HCT116 (cell line): ENCODE measurements at regions not wholly inside any gene's neighbourhood (a gene's known extent, or its start where the extent isn't known, plus 50 kb on each side); places are given as distances from the start of the nearest gene placed in this dataset.

ENCODE experiments used
- ATAC-seq: fragments of 200-7000 bp; cut with Tn5 transposase; 2 replicates; pipeline ENCODE4 v1.9.1; 2020; ENCODE audit warnings: mild to moderate bottlenecking, moderate library complexity
- BruUV-seq: library from RNA; stranded (reverse); fragments of 400-500 nt; replicated peaks from 2 replicates; lab custom pipeline; 2021; lab: Mats Ljungman, UMichigan
- CTCF ChIA-PET: fragments of 300-600 bp; sonication (Branson Sonifier 250); formaldehyde crosslinking; loops from one replicate; lab custom pipeline; 2021; ENCODE audit warnings: antibody characterized with exemption; lab: Charles Lee
- POLR2A ChIA-PET: fragments of 300-600, 350-600 bp; sonication (Branson Sonifier 250); formaldehyde crosslinking; loops from one replicate; lab custom pipeline; 2021; ENCODE audit warnings: antibody characterized with exemption; lab: Charles Lee
- RAD21 ChIA-PET, 2 experiments: fragments of 300-600 bp; sonication (Branson Sonifier 250); formaldehyde crosslinking; loops; one replicate each; lab custom pipeline; 2023; ENCODE audit warnings: low total read pairs in 2 of 2; ENCODE audit not compliant: uncharacterized antibody in 2 of 2, unreplicated experiment in 2 of 2, low non-redundant PET in 1 of 2; lab: Charles Lee
- DNase-seq: peaks from one replicate; pipeline ENCODE4 v3.0.0-alpha.2; 2010; ENCODE audit warnings: low read depth, low spot score
- H2AFZ ChIP-seq: fragments of 200-600 bp; shearing (Covaris generic), sonication (generic); 2 replicates; pipeline ENCODE4 v1.6.1; 2017; ENCODE audit warnings: low read depth, mixed run types, mixed read lengths, antibody characterized with exemption, low read length; ENCODE audit not compliant: poor library complexity, severe bottlenecking
- H3K27ac ChIP-seq: 2 replicates; pipeline ENCODE4 v1.5.1; 2012; ENCODE audit warnings: low read depth, low read length
- H3K27me3 ChIP-seq: fragments of 200-600 bp; sonication (generic); 2 replicates; pipeline ENCODE4 v1.6.1; 2016; ENCODE audit warnings: mixed run types, low read length, mixed read lengths; ENCODE audit not compliant: insufficient read depth
- H3K36me3 ChIP-seq, 2 experiments: fragments of 200-500 bp in 1 of 2; fragments of 200-600 bp in 1 of 2; sonication (Bioruptor generic) in 1 of 2; sonication (generic) in 1 of 2; 2 replicates each; pipeline versions ENCODE4 v1.5.1 to v1.6.1; 2014 to 2016; ENCODE audit warnings: low read length in 2 of 2, inconsistent platforms in 1 of 2, mixed read lengths in 1 of 2, mixed run types in 1 of 2; ENCODE audit not compliant: insufficient read depth in 2 of 2, control insufficient read depth in 1 of 2
- H3K4me1 ChIP-seq, 2 experiments: fragments of 200-600 bp in 1 of 2; sonication (generic) in 1 of 2; 2 replicates each; pipeline versions ENCODE4 v1.5.1 to v1.6.1; 2012 to 2017; ENCODE audit warnings: low read length in 2 of 2, inconsistent platforms in 1 of 2, mild to moderate bottlenecking in 1 of 2, mixed read lengths in 1 of 2, mixed run types in 1 of 2, moderate library complexity in 1 of 2; ENCODE audit not compliant: insufficient read depth in 2 of 2, control insufficient read depth in 1 of 2
- H3K4me2 ChIP-seq: fragments of 200-600 bp; sonication (generic); 2 replicates; pipeline ENCODE4 v1.6.1; 2017; ENCODE audit warnings: mixed run types, low read length, mixed read lengths
- H3K4me3 ChIP-seq, 2 experiments: fragments of 200-600 bp in 1 of 2; sonication (generic) in 1 of 2; replicated peaks in 1 of 2; 2 replicates each; pipeline ENCODE4 v1.5.1; 2011 to 2016; ENCODE audit warnings: low read length in 2 of 2, control low read depth in 1 of 2, low read depth in 1 of 2, mild to moderate bottlenecking in 1 of 2, mixed read lengths in 1 of 2, mixed run types in 1 of 2
- H3K79me2 ChIP-seq: fragments of 200-600 bp; sonication (generic); 2 replicates; pipeline ENCODE4 v1.6.1; 2017; ENCODE audit warnings: mild to moderate bottlenecking, mixed run types, low read length, moderate library complexity, mixed read lengths; ENCODE audit not compliant: insufficient read depth
- H3K9ac ChIP-seq: fragments of 200-600 bp; sonication (generic); 2 replicates; pipeline ENCODE4 v1.6.1; 2016; ENCODE audit warnings: low read length, mixed read lengths
- H3K9me2 ChIP-seq: fragments of 200-600 bp; sonication (generic), shearing (Covaris generic); 2 replicates; pipeline ENCODE4 v1.6.1; 2017; ENCODE audit warnings: mixed run types, mild to moderate bottlenecking, moderate library complexity; ENCODE audit not compliant: insufficient read depth
- H3K9me3 ChIP-seq, 2 experiments: fragments of 200-500 bp in 1 of 2; fragments of 200-600 bp in 1 of 2; sonication (Bioruptor generic) in 1 of 2; sonication (generic) in 1 of 2; 2 replicates each; pipeline ENCODE4 v1.6.1; 2014 to 2017; ENCODE audit warnings: low read length in 2 of 2, mixed read lengths in 2 of 2, inconsistent platforms in 1 of 2, low read depth in 1 of 2, mild to moderate bottlenecking in 1 of 2, mixed run types in 1 of 2, moderate library complexity in 1 of 2; ENCODE audit not compliant: control insufficient read depth in 1 of 2, insufficient read depth in 1 of 2
- H4K20me1 ChIP-seq: fragments of 200-600 bp; sonication (generic), shearing (Covaris generic); 2 replicates; pipeline ENCODE4 v1.6.1; 2017; ENCODE audit warnings: mixed run types, mild to moderate bottlenecking, moderate library complexity; ENCODE audit not compliant: insufficient read depth
- CBX3 ChIP-seq: IDR thresholded peaks from 2 replicates; pipeline ENCODE4 v1.6.1; 2012; ENCODE audit warnings: low read depth
- CEBPB ChIP-seq: IDR thresholded peaks from 2 replicates; pipeline ENCODE4 v1.6.1; 2012; ENCODE audit warnings: low read depth
- ELF1 ChIP-seq: IDR thresholded peaks from 2 replicates; pipeline ENCODE4 v1.6.1; 2012; ENCODE audit warnings: low read depth, borderline replicate concordance
- EZH2 ChIP-seq: fragments of 200-600 bp; sonication (generic); IDR thresholded peaks from 2 replicates; pipeline ENCODE4 v1.6.1; 2017; ENCODE audit warnings: antibody characterized with exemption, mixed run types
- EZH2phosphoT487 ChIP-seq: fragments of 200-600 bp; IDR thresholded peaks from 2 replicates; pipeline ENCODE4 v1.6.1; 2018; ENCODE audit warnings: antibody characterized with exemption, borderline replicate concordance
- FOSL1 ChIP-seq: IDR thresholded peaks from 2 replicates; pipeline ENCODE4 v1.6.1; 2012; ENCODE audit warnings: low read depth
- JUND ChIP-seq: IDR thresholded peaks from 2 replicates; pipeline ENCODE4 v1.6.1; 2012
- POLR2A ChIP-seq: IDR thresholded peaks from 2 replicates; pipeline ENCODE4 v1.7.0; 2011; ENCODE audit warnings: borderline replicate concordance; ENCODE audit not compliant: insufficient read depth, insufficient read length; ENCODE audit errors: extremely low read depth
- POLR2AphosphoS5 ChIP-seq: IDR thresholded peaks from 2 replicates; pipeline ENCODE4 v1.6.1; 2011; ENCODE audit warnings: mild to moderate bottlenecking, low read depth, low read length, moderate library complexity
- RAD21 ChIP-seq: IDR thresholded peaks from 2 replicates; pipeline ENCODE4 v1.6.1; 2012; ENCODE audit warnings: low read depth, mild to moderate bottlenecking
- SIN3A ChIP-seq: IDR thresholded peaks from 2 replicates; pipeline ENCODE4 v1.6.1; 2012; ENCODE audit warnings: low read depth
- SP1 ChIP-seq: IDR thresholded peaks from 2 replicates; pipeline ENCODE4 v1.6.1; 2012; ENCODE audit warnings: low read depth
- SRF ChIP-seq: IDR thresholded peaks from 2 replicates; pipeline ENCODE4 v1.6.1; 2012; ENCODE audit warnings: low read depth
- TCF7L2 ChIP-seq: IDR thresholded peaks from 2 replicates; pipeline ENCODE4 v1.7.0; 2011; ENCODE audit warnings: borderline replicate concordance, inconsistent platforms; ENCODE audit not compliant: insufficient read depth, insufficient read length; ENCODE audit errors: extremely low read depth
- YY1 ChIP-seq: IDR thresholded peaks from 2 replicates; pipeline ENCODE4 v1.6.1; 2011; ENCODE audit warnings: low read length, low read depth, moderate library complexity, mild to moderate bottlenecking; ENCODE audit not compliant: insufficient replicate concordance; ENCODE audit errors: extremely low read depth
- ZFX ChIP-seq: fragments of 450-650 bp; IDR thresholded peaks from 2 replicates; pipeline ENCODE4 v1.6.1; 2017
- ZNF274 ChIP-seq: fragments of 200-500 bp; sonication (Bioruptor generic); IDR thresholded peaks from 2 replicates; pipeline ENCODE4 v1.6.1; 2014; ENCODE audit warnings: mild to moderate bottlenecking, low read depth, low read length, inconsistent platforms
- intact Hi-C: fragments of 100-400 bp; cut with micrococcal nuclease; formaldehyde crosslinking; loops from 2 replicates; pipeline ENCODE4 v1.10.0; 2022
- TF ChIP-seq, protein P1 (sequence below), 3 experiments: fragments of 200-600 bp in 1 of 3; sonication (generic) in 1 of 3; IDR thresholded peaks in 2 of 3; conservative IDR thresholded peaks in 1 of 3; 2 replicates each; pipeline ENCODE4 v1.5.1; 2012 to 2017; ENCODE audit warnings: low read depth in 2 of 3, low read length in 2 of 3, antibody characterized with exemption in 1 of 3, borderline replicate concordance in 1 of 3, control low read depth in 1 of 3, mild to moderate bottlenecking in 1 of 3, mixed read lengths in 1 of 3, mixed run types in 1 of 3, moderate library complexity in 1 of 3; ENCODE audit not compliant: insufficient read depth in 1 of 3
- TF ChIP-seq, protein P2 (sequence below): IDR thresholded peaks from 2 replicates; pipeline ENCODE4 v1.6.1; 2012; ENCODE audit warnings: low read depth

- BruUV-seq = no TSS peak
- TF ChIP-seq JUND (no peak), POLR2A (no peak), SIN3A (no peak), EZH2 (no peak), TCF7L2 (no peak), SP1 (no peak), YY1 (no peak), EZH2phosphoT487 (no peak), ZFX (no peak), ELF1 (no peak), FOSL1 (no peak)
- no peak for DNase-seq
- Histone ChIP-seq H3K4me2 (no peak overlapping the region), H3K9me3 (no peaks in the 10 kb centered on the region), H3K9ac (no peak overlapping the region), H3K4me3 (no peak overlapping the region), H3K27ac (no peak overlapping the region), H3K27me3 (peaks cover 14% of the 10 kb centered on the region; the same call in 1 of the 2 replicates), H3K4me1 (no peaks in the 10 kb centered on the region), H4K20me1 (no peaks in the 10 kb centered on the region), H3K9me2 (no peaks in the 10 kb centered on the region), H3K79me2 (no peaks in the 10 kb centered on the region), H2AFZ (no peak overlapping the region), H3K36me3 (no peaks in the 10 kb centered on the region)
- CTCF ChIA-PET = no interaction called here
- intact Hi-C loops = no loop called here
- RAD21 ChIA-PET = no interaction called here
- POLR2A ChIA-PET = no interaction called here
- ATAC-seq = no peak
These were observed 396.5 kb downstream of the ADRA2A start for GRCh38 chr10:111473361-111473760.

DNA sequence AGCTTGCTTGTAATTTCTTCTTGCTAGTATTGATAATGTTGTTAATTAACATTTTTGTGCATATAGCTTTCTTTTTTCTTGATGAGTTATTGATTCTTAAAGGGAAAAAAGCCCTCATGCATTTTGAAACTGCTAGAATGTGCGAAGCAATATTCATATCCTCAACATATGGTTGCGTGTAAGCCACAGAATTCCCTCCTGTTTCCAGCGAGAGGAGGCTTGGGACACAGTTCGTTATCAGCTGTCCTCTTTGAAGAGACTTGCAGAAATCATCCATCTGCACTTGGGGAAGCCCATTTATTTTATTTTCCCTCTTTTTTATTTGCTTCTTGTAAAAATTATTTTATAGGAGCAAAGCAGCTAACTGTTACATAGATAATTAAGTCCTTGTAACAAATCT, 398.0 kb downstream of the ADRA2A start:
- no TSS peak for BruUV-seq
- intact Hi-C loops = no loop called here
- ChIA-PET RAD21 (no interaction called here), CTCF (no interaction called here), POLR2A (no interaction called here)
- no peaks in the 10 kb centered on the region for H3K4me1 ChIP-seq
- H3K79me2 ChIP-seq = no peaks in the 10 kb centered on the region
- H3K4me2 ChIP-seq = no peak overlapping the region
- H3K4me3 ChIP-seq = no peak overlapping the region
- H3K36me3 ChIP-seq = no peaks in the 10 kb centered on the region
- H3K9me2 ChIP-seq = no peaks in the 10 kb centered on the region
- no peak overlapping the region for H2AFZ ChIP-seq
- TF ChIP-seq ZNF274 (no peak), POLR2AphosphoS5 (no peak), RAD21 (no peak), CBX3 (no peak), CEBPB (no peak), SRF (no peak), ELF1 (no peak), TCF7L2 (no peak), EZH2 (no peak)
- TF ChIP-seq, protein P1, sequence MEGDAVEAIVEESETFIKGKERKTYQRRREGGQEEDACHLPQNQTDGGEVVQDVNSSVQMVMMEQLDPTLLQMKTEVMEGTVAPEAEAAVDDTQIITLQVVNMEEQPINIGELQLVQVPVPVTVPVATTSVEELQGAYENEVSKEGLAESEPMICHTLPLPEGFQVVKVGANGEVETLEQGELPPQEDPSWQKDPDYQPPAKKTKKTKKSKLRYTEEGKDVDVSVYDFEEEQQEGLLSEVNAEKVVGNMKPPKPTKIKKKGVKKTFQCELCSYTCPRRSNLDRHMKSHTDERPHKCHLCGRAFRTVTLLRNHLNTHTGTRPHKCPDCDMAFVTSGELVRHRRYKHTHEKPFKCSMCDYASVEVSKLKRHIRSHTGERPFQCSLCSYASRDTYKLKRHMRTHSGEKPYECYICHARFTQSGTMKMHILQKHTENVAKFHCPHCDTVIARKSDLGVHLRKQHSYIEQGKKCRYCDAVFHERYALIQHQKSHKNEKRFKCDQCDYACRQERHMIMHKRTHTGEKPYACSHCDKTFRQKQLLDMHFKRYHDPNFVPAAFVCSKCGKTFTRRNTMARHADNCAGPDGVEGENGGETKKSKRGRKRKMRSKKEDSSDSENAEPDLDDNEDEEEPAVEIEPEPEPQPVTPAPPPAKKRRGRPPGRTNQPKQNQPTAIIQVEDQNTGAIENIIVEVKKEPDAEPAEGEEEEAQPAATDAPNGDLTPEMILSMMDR (IDR thresholded peaks at IDR 0.05 in 2 of 3, conservative IDR thresholded peaks at IDR 0.05 in 1 of 3; ENCODE audit: borderline replicate concordance in 1 of 3, insufficient read depth in 1 of 3, low read depth in 2 of 3, low read length in 2 of 3) = no peak
- TF ChIP-seq, protein P2, sequence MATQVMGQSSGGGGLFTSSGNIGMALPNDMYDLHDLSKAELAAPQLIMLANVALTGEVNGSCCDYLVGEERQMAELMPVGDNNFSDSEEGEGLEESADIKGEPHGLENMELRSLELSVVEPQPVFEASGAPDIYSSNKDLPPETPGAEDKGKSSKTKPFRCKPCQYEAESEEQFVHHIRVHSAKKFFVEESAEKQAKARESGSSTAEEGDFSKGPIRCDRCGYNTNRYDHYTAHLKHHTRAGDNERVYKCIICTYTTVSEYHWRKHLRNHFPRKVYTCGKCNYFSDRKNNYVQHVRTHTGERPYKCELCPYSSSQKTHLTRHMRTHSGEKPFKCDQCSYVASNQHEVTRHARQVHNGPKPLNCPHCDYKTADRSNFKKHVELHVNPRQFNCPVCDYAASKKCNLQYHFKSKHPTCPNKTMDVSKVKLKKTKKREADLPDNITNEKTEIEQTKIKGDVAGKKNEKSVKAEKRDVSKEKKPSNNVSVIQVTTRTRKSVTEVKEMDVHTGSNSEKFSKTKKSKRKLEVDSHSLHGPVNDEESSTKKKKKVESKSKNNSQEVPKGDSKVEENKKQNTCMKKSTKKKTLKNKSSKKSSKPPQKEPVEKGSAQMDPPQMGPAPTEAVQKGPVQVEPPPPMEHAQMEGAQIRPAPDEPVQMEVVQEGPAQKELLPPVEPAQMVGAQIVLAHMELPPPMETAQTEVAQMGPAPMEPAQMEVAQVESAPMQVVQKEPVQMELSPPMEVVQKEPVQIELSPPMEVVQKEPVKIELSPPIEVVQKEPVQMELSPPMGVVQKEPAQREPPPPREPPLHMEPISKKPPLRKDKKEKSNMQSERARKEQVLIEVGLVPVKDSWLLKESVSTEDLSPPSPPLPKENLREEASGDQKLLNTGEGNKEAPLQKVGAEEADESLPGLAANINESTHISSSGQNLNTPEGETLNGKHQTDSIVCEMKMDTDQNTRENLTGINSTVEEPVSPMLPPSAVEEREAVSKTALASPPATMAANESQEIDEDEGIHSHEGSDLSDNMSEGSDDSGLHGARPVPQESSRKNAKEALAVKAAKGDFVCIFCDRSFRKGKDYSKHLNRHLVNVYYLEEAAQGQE = no peak
- H4K20me1 ChIP-seq = no peaks in the 10 kb centered on the region
- no peaks in the 10 kb centered on the region for H3K9me3 ChIP-seq
- H3K27me3 ChIP-seq = peaks cover 11% of the 10 kb centered on the region; the same call in 1 of the 2 replicates
- no peak for DNase-seq
- ATAC-seq = no peak
- no peak overlapping the region for H3K9ac ChIP-seq
- H3K27ac ChIP-seq = no peak overlapping the region
